Inflammatory macrophage (primary cell): ENCODE measurements at regions not wholly inside any gene's neighbourhood (a gene's known extent, or its start where the extent isn't known, plus 50 kb on each side); places are given as distances from the start of the nearest gene placed in this dataset.
"Not testable (repeated sequence)": the region's sequence is repeated elsewhere in the genome, so short reads cannot be mapped to it uniquely, and the experiment has no call there.

ENCODE experiments used
- DNase-seq, 2 donors: peaks; one replicate each; pipeline ENCODE4 v3.0.0-alpha.2; 2020 to 2022

- DNase-seq: peak; percentile 26 to 47
Observed at GRCh38 chr6:27668442-27669294, 195.8 kb upstream of the ZNF184 start.

DNA sequence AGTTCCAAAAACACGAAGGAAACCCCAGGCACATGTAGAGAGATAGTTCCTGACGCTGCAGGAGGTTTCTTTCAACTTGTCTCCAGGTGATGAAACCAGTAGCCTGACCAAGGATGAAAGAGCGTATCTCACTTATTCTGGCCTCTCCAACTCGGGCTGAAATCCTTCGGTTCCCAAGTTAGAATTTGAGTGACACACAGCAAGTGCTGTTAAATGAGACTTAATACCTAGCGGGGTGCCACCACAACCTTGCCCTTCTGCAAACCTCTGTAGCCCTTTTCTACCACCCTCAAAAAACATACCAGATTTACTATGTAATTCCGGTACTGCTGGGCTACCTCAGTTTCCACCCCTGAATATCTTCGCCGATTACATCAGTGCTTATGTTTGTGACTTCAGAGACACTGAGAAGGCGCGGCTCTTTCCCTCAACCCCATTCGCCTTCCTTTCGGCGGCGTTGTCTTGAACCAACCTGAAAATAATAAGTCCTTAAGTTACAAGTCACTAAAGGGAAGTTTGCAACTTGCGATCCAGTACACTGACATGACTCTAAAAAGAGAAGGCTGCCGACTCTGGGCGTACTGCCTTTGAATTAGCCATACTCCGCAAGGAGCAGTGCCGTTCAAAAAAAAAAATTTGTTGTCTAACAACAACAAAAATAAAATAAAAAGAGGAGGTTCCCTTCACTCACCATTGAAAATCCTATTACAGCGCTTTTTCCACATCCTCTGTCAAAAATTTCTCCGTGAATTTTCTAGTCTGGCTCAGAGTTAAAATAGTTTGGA, 194.9 kb upstream of the ZNF184 start:
- DNase-seq: peak; percentile 17 to 27

- DNase-seq: no peak
Observed at GRCh38 chr6:27667016-27667656, 194.2 kb upstream of the ZNF184 start.

GRCh38 chr6:27662769-27663168, 189.9 kb upstream of the ZNF184 start:
- no peak for DNase-seq

DNA sequence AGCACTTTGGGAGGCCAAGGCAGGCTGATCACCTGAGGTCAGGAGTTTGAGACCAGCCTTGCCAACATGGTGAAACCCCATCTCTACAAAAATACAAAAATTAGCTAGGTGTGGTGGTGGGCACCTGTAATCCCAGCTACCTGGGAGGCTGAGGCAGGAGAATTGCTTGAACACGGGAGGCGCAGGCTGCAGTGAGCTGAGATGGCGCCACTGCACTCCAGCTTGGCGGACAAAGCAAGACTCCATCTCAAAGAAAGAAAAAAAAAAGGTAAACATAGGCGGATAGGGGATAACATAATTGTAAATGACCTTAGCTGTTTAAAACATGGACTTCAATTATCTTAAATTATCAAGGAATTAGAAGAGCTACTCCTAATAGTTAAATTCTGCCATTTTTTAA, 189.3 kb upstream of the ZNF184 start:
- not testable (repeated sequence) for DNase-seq

- not testable (repeated sequence) for DNase-seq
Observed at GRCh38 chr6:27653143-27653825, 180.4 kb upstream of the ZNF184 start.

DNA sequence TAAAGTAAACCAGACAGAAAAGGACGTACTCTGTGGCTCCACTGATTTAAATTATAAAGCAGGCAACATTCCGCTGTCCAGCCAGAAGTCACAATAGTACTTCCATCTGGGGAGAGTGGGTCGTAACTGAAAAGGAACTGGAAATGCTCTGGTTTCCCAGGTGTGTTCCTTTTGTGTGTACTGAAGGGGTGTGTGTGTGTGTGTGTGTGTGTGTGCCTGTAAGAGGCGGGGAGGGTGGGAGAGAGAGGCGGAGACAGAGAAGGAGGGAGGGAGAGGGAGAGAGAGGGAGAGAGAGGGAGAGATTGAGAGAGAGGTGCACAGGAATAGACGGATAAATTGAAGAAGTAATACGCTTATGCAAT, 178.4 kb upstream of the ZNF184 start:
- DNase-seq: no peak

GRCh38 chr6:27650620-27651370, 177.9 kb upstream of the ZNF184 start:
- peak in 1 of 2 donors; percentile 15 for DNase-seq

GRCh38 chr6:27644528-27644927, 171.6 kb upstream of the ZNF184 start:
- DNase-seq: no peak

- no peak for DNase-seq
Observed at GRCh38 chr6:27642744-27643456, 170.0 kb upstream of the ZNF184 start.

DNA sequence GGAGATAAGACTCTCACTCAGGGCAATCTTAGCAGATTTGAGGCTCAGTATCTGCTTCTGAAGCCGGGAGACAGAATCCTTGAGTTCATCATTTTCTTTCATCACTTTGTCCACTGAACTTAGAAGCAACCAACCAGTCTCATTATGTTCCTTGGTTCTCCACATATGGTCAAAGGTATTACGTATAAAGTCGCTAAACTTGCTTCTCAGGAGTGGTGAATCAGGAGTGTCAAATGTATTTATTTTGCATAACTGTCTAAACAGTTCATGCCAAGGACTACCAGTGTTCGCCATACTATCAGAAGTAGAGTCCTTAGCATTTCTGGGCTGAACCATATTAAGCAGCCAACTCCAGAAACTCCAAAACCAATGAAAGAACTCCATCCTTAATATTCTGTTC, 163.0 kb upstream of the ZNF184 start:
- DNase-seq: not testable (repeated sequence)

- DNase-seq: not testable (repeated sequence)
Observed at GRCh38 chr6:27633221-27633688, 160.3 kb upstream of the ZNF184 start.

GRCh38 chr6:27631609-27631916, 158.7 kb upstream of the ZNF184 start:
- DNase-seq: no peak

GRCh38 chr6:27630727-27631608, 158.1 kb upstream of the ZNF184 start:
- no peak for DNase-seq

DNA sequence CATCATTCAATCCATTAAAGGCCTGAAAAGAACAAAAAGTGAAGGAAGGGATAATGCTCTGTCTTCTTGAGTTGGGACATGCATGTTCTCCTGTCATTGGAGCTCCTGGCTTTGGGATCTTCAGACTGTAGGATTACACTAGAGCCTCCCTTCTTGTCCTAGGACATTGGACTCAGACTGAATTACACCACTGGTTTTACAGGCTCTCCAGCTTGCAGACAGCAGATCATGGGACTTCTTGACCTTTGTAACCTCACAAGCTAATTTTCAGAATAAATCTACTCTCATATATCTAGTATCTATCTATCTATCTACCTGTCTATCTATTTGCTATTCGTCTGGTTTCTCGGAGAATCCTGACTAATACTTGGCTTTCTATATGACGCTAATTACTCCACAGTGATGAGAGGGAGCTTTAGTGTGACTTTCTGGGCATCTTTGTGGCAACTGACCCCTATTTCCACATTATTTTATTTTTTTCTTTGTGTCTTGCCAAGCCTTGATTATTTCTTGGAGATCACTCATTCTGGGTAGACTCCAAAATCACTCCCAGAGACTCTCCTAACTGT, 151.9 kb upstream of the ZNF184 start:
- DNase-seq: no peak

GRCh38 chr6:27623103-27623502, 150.2 kb upstream of the ZNF184 start:
- no peak for DNase-seq

GRCh38 chr6:27619436-27619835, 146.5 kb upstream of the ZNF184 start:
- no peak for DNase-seq

- no peak for DNase-seq
Observed at GRCh38 chr6:27617700-27618689, 145.1 kb upstream of the ZNF184 start.
